Tibial artery (tissue), 4 donors: ENCODE measurements at regions not wholly inside any gene's neighbourhood (a gene's known extent, or its start where the extent isn't known, plus 50 kb on each side); places are given as distances from the start of the nearest gene placed in this dataset.

Experiments
- DNase-seq, 2 donors: peaks; one replicate each; pipeline ENCODE4 v3.0.0-alpha.2; 2019
- H3K27ac ChIP-seq, 2 donors: fragments of 200-600 bp; sonication (generic) in 1 of 2; 1 replicate in 1 of 2; 2 replicates in 1 of 2; pipeline ENCODE4 v1.5.1; 2018 to 2019; ENCODE audit warnings: mild to moderate bottlenecking in 1 of 2
- H3K27me3 ChIP-seq, 2 donors: fragments of 200-600 bp; sonication (generic) in 1 of 2; one replicate each; pipeline versions ENCODE4 v1.5.1 to v1.6.0; 2016 to 2019
- H3K36me3 ChIP-seq, 3 donors: fragments of 200-600 bp; sonication (generic) in 2 of 3; one replicate each; pipeline ENCODE4 v1.5.1; 2016 to 2019; ENCODE audit warnings: mild to moderate bottlenecking in 2 of 3
- H3K4me1 ChIP-seq, 4 donors: fragments of 200-600 bp; sonication (generic) in 2 of 4; 1 replicate in 3 of 4; 2 replicates in 1 of 4; pipeline ENCODE4 v1.5.1; 2016 to 2019
- H3K4me3 ChIP-seq, 2 donors: fragments of 200-600 bp; sonication (generic) in 1 of 2; 1 replicate in 1 of 2; 2 replicates in 1 of 2; pipeline ENCODE4 v1.5.1; 2018 to 2019; ENCODE audit warnings: mild to moderate bottlenecking in 2 of 2
- H3K9me3 ChIP-seq, 3 donors: fragments of 200-600 bp; sonication (generic) in 1 of 3; one replicate each; pipeline ENCODE4 v1.5.1; 2016 to 2019
- CTCF ChIP-seq, 2 experiments: fragments of 200-600 bp in 1 of 2; fragments of 450-650 bp in 1 of 2; IDR thresholded peaks; one replicate each; pipeline ENCODE4 v1.5.1; 2017 to 2019; ENCODE audit warnings: antibody characterized with exemption in 2 of 2, mild to moderate bottlenecking in 1 of 2, moderate library complexity in 1 of 2
- intact Hi-C: fragments of 100-400 bp; cut with DNase I; formaldehyde crosslinking; loops from one replicate; pipeline ENCODE4 v1.15.0; 2023; ENCODE audit warnings: low total_unique reads

GRCh38 chr21:20341431-20341830, 656.8 kb upstream of the NCAM2 start:
- intact Hi-C loops: no loop called here
- no peaks in the 10 kb centered on the region for H3K27me3 ChIP-seq
- no peak for TF ChIP-seq CTCF (IDR thresholded peaks at IDR 0.05)
- H3K9me3 ChIP-seq: no peaks in the 10 kb centered on the region
- H3K27ac ChIP-seq: no peak overlapping the region
- H3K4me1 ChIP-seq: no peaks in the 10 kb centered on the region
- no peaks in the 10 kb centered on the region for H3K36me3 ChIP-seq
- DNase-seq: no peak
- H3K4me3 ChIP-seq: no peak overlapping the region

GRCh38 chr21:20343186-20343585, 655.0 kb upstream of the NCAM2 start:
- Histone ChIP-seq H3K4me1 (no peaks in the 10 kb centered on the region), H3K27me3 (no peaks in the 10 kb centered on the region), H3K36me3 (no peaks in the 10 kb centered on the region), H3K4me3 (no peak overlapping the region), H3K9me3 (no peaks in the 10 kb centered on the region), H3K27ac (no peak overlapping the region)
- intact Hi-C loops: no loop called here
- TF ChIP-seq CTCF (IDR thresholded peaks at IDR 0.05): no peak
- no peak for DNase-seq

DNA sequence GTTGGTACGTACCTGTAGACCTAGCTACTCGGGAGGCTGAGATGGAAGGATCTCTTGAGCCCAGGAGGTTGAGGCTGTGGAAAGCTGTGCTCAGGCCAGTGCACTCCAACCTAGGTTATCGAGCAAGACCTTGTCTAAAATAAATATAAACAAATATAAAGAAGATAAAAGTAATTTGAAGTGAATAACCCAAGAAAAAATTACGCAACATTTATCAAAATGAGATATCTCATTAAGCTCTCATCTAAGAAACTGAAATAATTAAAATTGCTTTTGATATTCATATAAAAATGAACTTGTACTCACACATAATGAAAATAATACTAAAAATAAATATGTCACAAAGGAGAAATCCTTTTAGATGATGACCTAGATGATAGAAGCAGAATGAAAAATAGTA, 647.1 kb upstream of the NCAM2 start:
- Histone ChIP-seq H3K36me3 (no peaks in the 10 kb centered on the region), H3K9me3 (no peaks in the 10 kb centered on the region), H3K27me3 (no peaks in the 10 kb centered on the region), H3K27ac (no peak overlapping the region), H3K4me1 (no peaks in the 10 kb centered on the region), H3K4me3 (no peak overlapping the region)
- intact Hi-C loops: no loop called here
- no peak for DNase-seq
- no peak for TF ChIP-seq CTCF (IDR thresholded peaks at IDR 0.05)

DNA sequence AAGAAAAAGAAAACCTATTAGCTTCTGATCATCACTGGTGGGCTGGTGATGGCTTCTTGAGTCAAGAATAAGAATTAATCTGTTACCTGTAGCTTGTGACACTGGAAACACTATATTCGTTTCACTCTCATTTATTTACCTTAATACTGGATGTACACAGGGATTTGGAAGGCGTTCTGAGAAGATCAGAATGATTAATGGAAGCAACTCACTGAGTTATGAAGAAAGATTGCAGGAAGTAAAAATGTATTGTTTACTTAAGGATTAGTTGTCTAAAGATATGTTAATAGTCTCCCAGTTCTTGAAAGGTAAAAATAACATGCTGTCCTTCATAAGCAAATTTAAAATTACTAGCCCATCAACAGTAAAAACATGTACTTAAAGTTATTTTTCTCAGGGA, 644.9 kb upstream of the NCAM2 start:
- Histone ChIP-seq H3K4me3 (no peak overlapping the region), H3K27me3 (no peaks in the 10 kb centered on the region), H3K9me3 (no peaks in the 10 kb centered on the region), H3K27ac (no peak overlapping the region), H3K36me3 (no peaks in the 10 kb centered on the region), H3K4me1 (no peaks in the 10 kb centered on the region)
- intact Hi-C loops: no loop called here
- no peak for DNase-seq
- TF ChIP-seq CTCF (IDR thresholded peaks at IDR 0.05): no peak

DNA sequence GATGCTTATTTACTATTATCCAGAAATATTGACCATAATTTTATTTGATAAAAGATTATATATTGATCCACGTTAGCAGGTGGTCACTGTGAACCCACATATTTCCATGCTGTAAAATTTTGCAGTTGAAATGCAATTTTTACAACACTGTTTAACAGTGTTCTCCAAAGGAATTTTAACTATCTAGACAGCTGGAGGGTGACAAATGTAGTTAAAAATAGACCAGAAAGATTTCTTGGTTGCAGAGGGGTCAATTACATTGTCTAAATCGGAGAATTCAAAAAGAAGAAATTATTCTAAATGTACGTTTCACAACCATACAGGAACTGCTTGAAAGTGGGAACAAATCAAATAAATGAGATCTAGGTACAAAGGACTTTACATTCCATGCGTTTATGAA, 625.2 kb upstream of the NCAM2 start:
- H3K9me3 ChIP-seq: no peaks in the 10 kb centered on the region
- no peak overlapping the region for H3K4me3 ChIP-seq
- TF ChIP-seq CTCF (IDR thresholded peaks at IDR 0.05): no peak
- no peak overlapping the region for H3K27ac ChIP-seq
- DNase-seq: no peak
- no peaks in the 10 kb centered on the region for H3K27me3 ChIP-seq
- H3K4me1 ChIP-seq: no peaks in the 10 kb centered on the region
- no peaks in the 10 kb centered on the region for H3K36me3 ChIP-seq
- intact Hi-C loops: no loop called here

DNA sequence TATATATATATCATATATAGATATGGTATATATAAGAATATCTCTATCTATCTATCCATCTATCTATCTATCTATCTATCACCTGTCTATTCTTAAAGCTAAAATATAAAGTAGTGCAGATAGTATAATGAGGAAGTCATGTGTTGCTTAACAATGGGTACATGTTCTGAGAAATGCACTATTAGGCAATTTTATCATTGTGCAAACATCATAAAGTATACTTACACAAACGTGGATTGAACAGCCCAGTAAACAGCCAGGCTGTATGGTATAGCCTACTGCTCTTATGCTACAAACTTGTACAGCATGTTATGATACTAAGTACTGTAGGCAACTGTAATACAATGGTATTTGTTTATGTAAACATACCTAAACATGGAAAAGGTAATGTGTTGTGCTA, 621.0 kb upstream of the NCAM2 start:
- no peaks in the 10 kb centered on the region for H3K27me3 ChIP-seq
- no peak for DNase-seq
- no peaks in the 10 kb centered on the region for H3K9me3 ChIP-seq

More for the DNA sequence above, 621.0 kb upstream of the NCAM2 start:
- Histone ChIP-seq H3K4me1 (no peaks in the 10 kb centered on the region), H3K36me3 (no peaks in the 10 kb centered on the region), H3K4me3 (no peak overlapping the region), H3K27ac (no peak overlapping the region)
- intact Hi-C loops: no loop called here
- no peak for TF ChIP-seq CTCF (IDR thresholded peaks at IDR 0.05)
